HL-60 (cell line): ENCODE measurements at regions not wholly inside any gene's neighbourhood (a gene's known extent, or its start where the extent isn't known, plus 50 kb on each side); places are given as distances from the start of the nearest gene placed in this dataset.

ENCODE experiments used
- DNase-seq, 2 experiments: peaks; one replicate each; pipeline ENCODE4 v3.0.0-alpha.2; 2010 to 2020; ENCODE audit warnings: low read depth in 1 of 2, low spot score in 1 of 2
- H3K27ac ChIP-seq: fragments of 250-450 bp; sonication (Bioruptor Pico); replicated peaks from 2 replicates; pipeline ENCODE4 v1.5.1; 2020; ENCODE audit warnings: mild to moderate bottlenecking, moderate library complexity
- H3K27me3 ChIP-seq: fragments of 250-450 bp; sonication (Bioruptor Pico); 2 replicates; pipeline ENCODE4 v1.5.1; 2021; ENCODE audit warnings: mild to moderate bottlenecking, moderate library complexity; ENCODE audit not compliant: insufficient read depth, poor library complexity, severe bottlenecking
- H3K4me3 ChIP-seq: replicated peaks from 2 replicates; pipeline ENCODE4 v1.5.1; 2011; ENCODE audit warnings: mild to moderate bottlenecking, control low read depth, low read length; ENCODE audit not compliant: insufficient read depth
- GABPA ChIP-seq: IDR thresholded peaks from 2 replicates; pipeline ENCODE4 v1.6.1; 2012; ENCODE audit warnings: low read depth
- POLR2AphosphoS5 ChIP-seq: IDR thresholded peaks from 2 replicates; pipeline ENCODE4 v1.6.1; 2012; ENCODE audit warnings: low read depth
- SPI1 ChIP-seq: IDR thresholded peaks from 2 replicates; pipeline ENCODE4 v1.6.1; 2012; ENCODE audit warnings: low read depth, mild to moderate bottlenecking, borderline replicate concordance
- TF ChIP-seq, protein P1 (sequence below): IDR thresholded peaks from 2 replicates; pipeline ENCODE4 v1.6.1; 2012; ENCODE audit warnings: low read depth; ENCODE audit not compliant: insufficient replicate concordance
- TF ChIP-seq, protein P2 (sequence below): IDR thresholded peaks from one replicate; pipeline ENCODE4 v1.5.1; 2011; ENCODE audit warnings: low read length, control low read depth, inconsistent platforms; ENCODE audit not compliant: insufficient read depth

DNA sequence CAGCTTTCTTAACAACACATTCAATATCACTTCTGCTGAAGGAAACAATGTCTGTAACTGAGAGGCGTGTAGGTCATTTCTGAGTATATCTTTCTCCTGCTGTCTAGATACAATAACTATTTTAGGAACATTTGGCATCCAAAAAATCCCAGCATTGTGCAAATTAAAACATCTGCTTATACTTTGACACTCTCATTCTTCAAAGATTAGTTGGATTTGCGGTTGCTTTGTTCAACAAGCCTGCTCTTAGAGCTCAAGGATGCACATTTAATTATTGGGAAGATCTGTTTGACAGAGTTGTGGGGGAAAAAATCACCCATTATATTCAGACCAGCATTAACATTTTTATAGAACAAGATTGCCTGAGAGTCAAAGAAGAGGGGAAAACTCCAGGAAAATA is 449.5 kb upstream of the HNRNPA3 start:
- no peak for DNase-seq
- H3K27me3 ChIP-seq = peaks cover 3% of the 10 kb centered on the region
- TF ChIP-seq SPI1 (no peak), GABPA (no peak), POLR2AphosphoS5 (no peak)
- TF ChIP-seq, protein P1, sequence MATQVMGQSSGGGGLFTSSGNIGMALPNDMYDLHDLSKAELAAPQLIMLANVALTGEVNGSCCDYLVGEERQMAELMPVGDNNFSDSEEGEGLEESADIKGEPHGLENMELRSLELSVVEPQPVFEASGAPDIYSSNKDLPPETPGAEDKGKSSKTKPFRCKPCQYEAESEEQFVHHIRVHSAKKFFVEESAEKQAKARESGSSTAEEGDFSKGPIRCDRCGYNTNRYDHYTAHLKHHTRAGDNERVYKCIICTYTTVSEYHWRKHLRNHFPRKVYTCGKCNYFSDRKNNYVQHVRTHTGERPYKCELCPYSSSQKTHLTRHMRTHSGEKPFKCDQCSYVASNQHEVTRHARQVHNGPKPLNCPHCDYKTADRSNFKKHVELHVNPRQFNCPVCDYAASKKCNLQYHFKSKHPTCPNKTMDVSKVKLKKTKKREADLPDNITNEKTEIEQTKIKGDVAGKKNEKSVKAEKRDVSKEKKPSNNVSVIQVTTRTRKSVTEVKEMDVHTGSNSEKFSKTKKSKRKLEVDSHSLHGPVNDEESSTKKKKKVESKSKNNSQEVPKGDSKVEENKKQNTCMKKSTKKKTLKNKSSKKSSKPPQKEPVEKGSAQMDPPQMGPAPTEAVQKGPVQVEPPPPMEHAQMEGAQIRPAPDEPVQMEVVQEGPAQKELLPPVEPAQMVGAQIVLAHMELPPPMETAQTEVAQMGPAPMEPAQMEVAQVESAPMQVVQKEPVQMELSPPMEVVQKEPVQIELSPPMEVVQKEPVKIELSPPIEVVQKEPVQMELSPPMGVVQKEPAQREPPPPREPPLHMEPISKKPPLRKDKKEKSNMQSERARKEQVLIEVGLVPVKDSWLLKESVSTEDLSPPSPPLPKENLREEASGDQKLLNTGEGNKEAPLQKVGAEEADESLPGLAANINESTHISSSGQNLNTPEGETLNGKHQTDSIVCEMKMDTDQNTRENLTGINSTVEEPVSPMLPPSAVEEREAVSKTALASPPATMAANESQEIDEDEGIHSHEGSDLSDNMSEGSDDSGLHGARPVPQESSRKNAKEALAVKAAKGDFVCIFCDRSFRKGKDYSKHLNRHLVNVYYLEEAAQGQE = no peak
- TF ChIP-seq, protein P2, sequence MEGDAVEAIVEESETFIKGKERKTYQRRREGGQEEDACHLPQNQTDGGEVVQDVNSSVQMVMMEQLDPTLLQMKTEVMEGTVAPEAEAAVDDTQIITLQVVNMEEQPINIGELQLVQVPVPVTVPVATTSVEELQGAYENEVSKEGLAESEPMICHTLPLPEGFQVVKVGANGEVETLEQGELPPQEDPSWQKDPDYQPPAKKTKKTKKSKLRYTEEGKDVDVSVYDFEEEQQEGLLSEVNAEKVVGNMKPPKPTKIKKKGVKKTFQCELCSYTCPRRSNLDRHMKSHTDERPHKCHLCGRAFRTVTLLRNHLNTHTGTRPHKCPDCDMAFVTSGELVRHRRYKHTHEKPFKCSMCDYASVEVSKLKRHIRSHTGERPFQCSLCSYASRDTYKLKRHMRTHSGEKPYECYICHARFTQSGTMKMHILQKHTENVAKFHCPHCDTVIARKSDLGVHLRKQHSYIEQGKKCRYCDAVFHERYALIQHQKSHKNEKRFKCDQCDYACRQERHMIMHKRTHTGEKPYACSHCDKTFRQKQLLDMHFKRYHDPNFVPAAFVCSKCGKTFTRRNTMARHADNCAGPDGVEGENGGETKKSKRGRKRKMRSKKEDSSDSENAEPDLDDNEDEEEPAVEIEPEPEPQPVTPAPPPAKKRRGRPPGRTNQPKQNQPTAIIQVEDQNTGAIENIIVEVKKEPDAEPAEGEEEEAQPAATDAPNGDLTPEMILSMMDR = no peak
- H3K27ac ChIP-seq = no peak overlapping the region
- H3K4me3 ChIP-seq = no peak overlapping the region

DNA sequence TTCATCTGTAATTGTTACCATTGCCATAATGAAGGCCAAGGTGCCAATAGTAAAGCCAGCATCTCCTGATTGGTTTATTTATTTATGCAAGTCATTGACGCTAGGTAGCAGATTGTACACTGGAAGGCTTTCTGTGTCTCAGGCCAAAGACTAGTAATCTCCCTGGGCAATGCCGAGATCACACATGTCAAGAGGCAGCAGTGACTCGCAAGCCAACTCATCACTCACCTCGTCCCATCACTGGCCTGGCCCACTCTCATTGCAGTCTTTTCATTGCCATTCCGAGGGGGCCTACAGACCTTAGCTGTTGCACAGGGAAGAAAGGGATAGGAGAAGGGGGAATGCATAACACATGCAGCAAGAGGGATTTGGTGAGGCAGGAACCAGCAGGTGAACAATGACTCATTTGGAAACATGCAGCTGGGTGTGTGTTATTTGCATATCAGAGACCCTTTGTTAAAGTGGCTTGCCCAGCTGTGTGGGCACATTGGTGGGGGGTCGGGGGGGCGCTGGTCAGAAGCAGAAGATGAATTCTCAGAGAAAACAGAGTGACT is 448.7 kb upstream of the HNRNPA3 start:
- Histone ChIP-seq H3K4me3 (no peak overlapping the region), H3K27me3 (peaks cover under 1% of the 10 kb centered on the region), H3K27ac (no peak overlapping the region)
- DNase-seq = no peak
- TF ChIP-seq POLR2AphosphoS5 (no peak), GABPA (no peak), SPI1 (no peak)
- TF ChIP-seq, protein P2 = no peak
- TF ChIP-seq, protein P1 = no peak

DNA sequence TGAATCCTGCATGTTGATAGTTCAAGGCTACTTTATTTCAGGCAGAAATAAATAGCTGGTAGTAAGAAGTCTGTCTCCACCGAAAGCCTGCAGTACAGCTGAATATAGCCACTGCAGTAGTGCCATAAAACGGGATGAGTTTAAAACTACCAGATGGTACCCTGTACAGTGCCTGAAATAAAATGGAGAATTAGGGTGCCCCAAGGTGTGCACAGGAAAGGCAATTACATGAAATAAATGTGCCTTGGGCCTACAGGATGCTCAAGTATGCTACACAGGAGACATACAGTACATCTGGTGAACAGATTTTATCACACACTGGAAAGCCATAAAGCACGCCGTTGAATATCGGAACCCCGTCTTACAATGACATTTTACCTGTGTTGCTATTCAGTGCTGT is 447.7 kb upstream of the HNRNPA3 start:
- Histone ChIP-seq H3K27me3 (no peaks in the 10 kb centered on the region), H3K27ac (no peak overlapping the region), H3K4me3 (no peak overlapping the region)
- TF ChIP-seq GABPA = no peak
- no peak for TF ChIP-seq POLR2AphosphoS5
- TF ChIP-seq, protein P2 = no peak
- TF ChIP-seq, protein P1 = no peak
- no peak for TF ChIP-seq SPI1
- no peak for DNase-seq
